GM12872 (cell line): ENCODE measurements at regions not wholly inside any gene's neighbourhood (a gene's known extent, or its start where the extent isn't known, plus 50 kb on each side); places are given as distances from the start of the nearest gene placed in this dataset.

Experiments
- CTCF ChIP-seq: IDR thresholded peaks from 3 replicates; pipeline ENCODE4 v1.5.1; 2011; ENCODE audit warnings: low read depth, mild to moderate bottlenecking, low read length, moderate library complexity; ENCODE audit not compliant: insufficient read depth

- no peak for TF ChIP-seq CTCF
Measured at GRCh38 chrX:42725196-42725595, 52.8 kb downstream of the PPP1R2C start.

GRCh38 chrX:42720209-42720608, 57.8 kb downstream of the PPP1R2C start:
- no peak for TF ChIP-seq CTCF

GRCh38 chrX:42715701-42716262, 62.2 kb downstream of the PPP1R2C start:
- no peak for TF ChIP-seq CTCF

GRCh38 chrX:42714981-42715700, 62.8 kb downstream of the PPP1R2C start:
- no peak for TF ChIP-seq CTCF

GRCh38 chrX:42710452-42710851, 67.5 kb downstream of the PPP1R2C start:
- TF ChIP-seq CTCF, result no peak

GRCh38 chrX:42708222-42708621, 69.7 kb downstream of the PPP1R2C start:
- TF ChIP-seq CTCF, result no peak

GRCh38 chrX:42707742-42708141, 70.2 kb downstream of the PPP1R2C start:
- TF ChIP-seq CTCF, result no peak
